Bronchial epithelial cell (primary cell): ENCODE measurements at regions not wholly inside any gene's neighbourhood (a gene's known extent, or its start where the extent isn't known, plus 50 kb on each side); places are given as distances from the start of the nearest gene placed in this dataset.

Experiments used
- DNase-seq: peaks from one replicate; pipeline ENCODE4 v3.0.0-alpha.2; 2010; ENCODE audit warnings: low read depth
- FAIRE-seq: peaks from 2 replicates; lab custom pipeline; 2011; peaks lifted over from hg19 to GRCh38; lab: Jason Lieb, UNC
- H3K27me3 ChIP-seq: 2 replicates; pipeline ENCODE4 v1.5.1; 2011; ENCODE audit warnings: low read length; ENCODE audit not compliant: control insufficient read depth, insufficient read depth
- H3K36me3 ChIP-seq: 2 replicates; pipeline ENCODE4 v1.5.1; 2011; ENCODE audit warnings: low read length; ENCODE audit not compliant: control insufficient read depth, insufficient read depth
- H3K4me3 ChIP-seq: 2 replicates; pipeline ENCODE4 v1.5.1; 2011; ENCODE audit warnings: mild to moderate bottlenecking, low read depth, low read length, control low read depth
- CTCF ChIP-seq: IDR thresholded peaks from 2 replicates; pipeline ENCODE4 v1.5.1; 2011; ENCODE audit warnings: mild to moderate bottlenecking, moderate library complexity, low read length, control low read depth, inconsistent platforms; ENCODE audit not compliant: insufficient read depth, severe bottlenecking

GRCh38 chr17:52837492-52837891 lies 679.0 kb upstream of the CA10 start:
- FAIRE-seq (no peak), DNase-seq (no peak)
- Histone ChIP-seq H3K27me3 (no peaks in the 10 kb centered on the region), H3K4me3 (no peak overlapping the region), H3K36me3 (no peaks in the 10 kb centered on the region)
- TF ChIP-seq CTCF, result no peak

- Histone ChIP-seq H3K4me3 (no peak overlapping the region), H3K27me3 (no peaks in the 10 kb centered on the region), H3K36me3 (no peaks in the 10 kb centered on the region)
- DNase-seq (no peak), FAIRE-seq (no peak)
- no peak for TF ChIP-seq CTCF
Measured at GRCh38 chr17:52831536-52831935, 673.0 kb upstream of the CA10 start.

DNA sequence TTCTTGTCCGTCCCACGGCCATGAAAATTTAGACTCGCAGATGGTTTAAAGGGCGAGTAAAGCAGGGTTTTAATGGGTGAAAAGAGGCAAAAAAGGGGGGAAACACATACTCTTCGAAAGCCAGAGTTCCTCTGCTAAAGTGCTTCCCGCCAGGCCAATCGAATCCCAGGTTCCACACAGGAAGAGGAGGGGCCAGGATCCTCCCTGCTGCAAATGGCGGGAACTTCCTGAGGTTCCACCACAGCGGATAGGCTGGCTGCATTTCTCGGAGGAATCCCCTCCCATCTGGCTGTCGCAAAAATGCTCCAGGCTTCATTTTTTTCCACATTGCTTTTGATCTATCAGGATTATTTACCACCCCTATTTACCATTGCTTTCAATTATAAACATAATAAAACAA lies 670.1 kb upstream of the CA10 start:
- no peak overlapping the region for H3K4me3 ChIP-seq
- FAIRE-seq (no peak), DNase-seq (no peak)

DNA sequence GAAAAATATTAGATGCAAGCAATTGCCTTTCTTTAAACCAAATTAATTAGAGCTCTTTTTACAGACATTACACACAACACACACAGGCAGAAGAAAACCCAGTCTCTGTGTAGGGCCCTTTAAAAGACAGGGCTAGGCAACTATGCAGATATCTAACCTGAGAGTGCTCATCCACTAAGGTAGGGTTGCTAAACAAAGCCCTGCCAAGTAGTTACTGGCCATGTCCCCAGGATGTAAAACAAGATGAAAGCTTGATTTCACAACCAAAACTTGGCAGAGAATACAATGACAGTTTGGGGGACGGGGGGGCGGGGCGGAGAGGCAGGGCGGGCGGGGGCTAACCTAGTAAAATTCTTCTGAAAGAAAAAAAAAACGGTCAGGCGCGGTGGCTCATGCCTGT lies 669.0 kb upstream of the CA10 start:
- H3K4me3 ChIP-seq, result no peak overlapping the region
- FAIRE-seq (no peak), DNase-seq (no peak)
- H3K36me3 ChIP-seq, result no peaks in the 10 kb centered on the region
- no peaks in the 10 kb centered on the region for H3K27me3 ChIP-seq
- no peak for TF ChIP-seq CTCF

More for the DNA sequence above, 670.1 kb upstream of the CA10 start:
- Histone ChIP-seq H3K27me3 (no peaks in the 10 kb centered on the region), H3K36me3 (no peaks in the 10 kb centered on the region)
- TF ChIP-seq CTCF, result no peak

GRCh38 chr17:52824542-52824941 lies 666.0 kb upstream of the CA10 start:
- Histone ChIP-seq H3K36me3 (no peaks in the 10 kb centered on the region), H3K4me3 (no peak overlapping the region), H3K27me3 (no peaks in the 10 kb centered on the region)
- DNase-seq, result no peak
- TF ChIP-seq CTCF, result no peak
- no peak for FAIRE-seq

DNA sequence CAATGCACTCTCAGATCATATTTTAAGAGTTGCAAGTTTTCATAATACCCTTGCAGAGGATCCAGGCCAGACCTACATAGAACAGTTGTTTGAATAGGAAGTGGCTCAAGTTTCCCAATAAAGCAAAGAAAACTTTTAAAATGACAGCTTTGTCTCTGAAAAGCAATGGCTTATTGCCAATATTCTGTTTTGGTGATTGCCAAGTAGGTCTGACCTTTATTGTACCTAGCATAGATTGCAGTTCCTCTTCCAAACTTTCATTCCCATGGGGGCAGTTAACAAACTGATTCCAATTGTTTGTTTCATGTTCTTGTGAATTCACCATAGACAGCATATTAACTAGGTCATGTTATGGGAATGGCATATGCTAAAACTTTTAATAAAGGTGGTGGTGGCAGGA lies 664.6 kb upstream of the CA10 start:
- TF ChIP-seq CTCF, result no peak
- no peak for FAIRE-seq
- no peak for DNase-seq
- H3K36me3 ChIP-seq, result no peaks in the 10 kb centered on the region
- H3K27me3 ChIP-seq, result no peaks in the 10 kb centered on the region
- H3K4me3 ChIP-seq, result no peak overlapping the region
